HG03378 (cell line): ENCODE measurements at regions not wholly inside any gene's neighbourhood (a gene's known extent, or its start where the extent isn't known, plus 50 kb on each side); places are given as distances from the start of the nearest gene placed in this dataset.
A peak's percentile ranks its signal among the peaks of the same experiment; 100 is the strongest.

ENCODE experiments used
- ATAC-seq: cut with Tn5 transposase; IDR thresholded peaks from one replicate; pipeline ENCODE4 v1.9.1; 2021; ENCODE audit warnings: mild to moderate bottlenecking, moderate library complexity; ENCODE audit not compliant: unreplicated experiment

DNA sequence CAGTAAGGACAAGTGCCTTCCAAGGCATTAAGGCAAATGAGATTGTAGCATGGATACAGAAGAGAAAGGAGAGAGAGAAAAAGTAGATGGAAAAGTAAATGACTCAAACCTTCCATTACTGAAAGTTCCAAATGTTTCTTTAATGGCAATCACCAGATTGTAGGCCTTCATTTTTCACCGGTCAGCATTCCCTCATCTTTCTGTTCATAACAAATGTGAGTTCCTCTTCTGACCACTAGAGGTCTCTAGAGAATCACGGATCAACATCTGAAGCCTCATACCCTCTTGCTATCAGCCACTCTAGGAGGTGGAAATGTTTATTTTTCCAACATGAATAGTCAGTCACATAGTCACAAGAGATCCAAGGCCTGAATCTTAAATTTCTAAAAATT, 73.6 kb upstream of the RPS23 start:
- ATAC-seq = peak; percentile 91

- ATAC-seq = no peak
These were observed 73.1 kb upstream of the RPS23 start for GRCh38 chr5:82351297-82351696.

DNA sequence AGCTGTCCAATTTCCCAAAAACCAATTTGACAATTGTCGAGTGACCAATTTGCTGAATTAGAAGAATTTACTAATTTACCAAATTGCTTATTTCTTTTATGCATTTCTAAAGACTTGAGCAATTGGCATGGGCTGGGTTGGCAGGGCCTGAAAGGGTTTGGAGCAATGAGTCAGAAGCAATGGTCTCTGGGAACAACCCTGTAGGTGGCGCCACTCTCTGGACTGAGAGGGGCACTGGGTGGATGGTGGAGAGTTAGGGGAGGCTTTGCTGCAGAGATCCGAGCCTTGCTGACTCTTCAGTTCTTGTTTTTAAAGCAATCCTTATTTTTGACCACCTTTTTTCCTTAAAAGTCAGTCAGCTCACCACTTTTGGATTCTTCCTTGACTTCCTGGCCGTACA, 71.5 kb upstream of the RPS23 start:
- ATAC-seq = no peak

GRCh38 chr5:82348784-82349425, 70.8 kb upstream of the RPS23 start:
- no peak for ATAC-seq

DNA sequence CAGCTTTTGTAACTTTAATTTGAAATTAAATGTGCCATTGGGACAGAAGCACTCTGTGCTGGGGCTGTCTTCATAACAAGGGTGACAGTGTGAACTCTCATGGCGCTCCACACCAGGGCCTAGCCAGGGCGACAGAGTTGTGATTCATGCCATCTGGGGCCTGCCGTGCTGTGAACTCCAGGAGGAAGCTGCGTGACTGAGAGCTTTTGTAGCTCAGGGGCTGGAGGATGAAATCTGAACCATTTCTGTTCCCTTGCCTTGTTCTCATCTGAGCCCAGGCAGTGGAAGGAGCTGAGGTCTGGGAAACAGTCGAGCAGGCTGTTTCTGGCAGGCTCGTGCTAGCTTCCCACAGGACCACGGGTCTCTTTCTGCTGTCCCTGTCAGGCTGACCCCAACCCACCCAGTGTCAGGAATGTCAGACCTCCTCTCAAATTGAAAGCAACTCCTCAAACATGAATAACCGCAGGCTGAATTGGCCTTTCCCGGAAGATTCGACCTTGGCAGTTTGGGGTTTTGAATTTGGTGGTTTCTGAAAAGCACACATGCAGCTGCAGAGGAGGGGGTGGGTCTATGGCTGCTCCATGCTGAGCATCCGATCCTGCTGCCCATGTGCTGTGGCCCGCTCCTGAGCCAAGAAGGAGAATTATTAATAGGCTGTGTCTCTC, 69.2 kb upstream of the RPS23 start:
- ATAC-seq = no peak

GRCh38 chr5:82346399-82347165, 68.4 kb upstream of the RPS23 start:
- ATAC-seq = no peak

DNA sequence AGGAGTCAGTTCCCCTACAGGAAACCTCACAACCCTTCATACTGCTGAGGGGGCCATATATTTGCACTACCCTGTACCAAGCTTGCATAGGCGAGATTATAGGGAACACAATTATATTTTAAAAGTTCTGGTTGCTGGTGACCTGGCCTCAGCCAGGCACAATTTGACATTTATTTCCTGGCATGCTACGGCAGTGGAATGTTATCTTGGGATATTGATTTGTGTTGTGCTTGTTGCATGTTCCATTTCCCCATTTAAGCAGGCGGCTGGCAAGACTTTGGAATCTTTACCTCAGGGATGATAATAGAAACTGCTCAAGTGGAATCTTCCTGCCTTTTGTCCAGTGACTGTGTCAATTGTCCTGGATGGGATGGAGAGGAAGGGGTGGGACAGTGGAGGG, 67.0 kb upstream of the RPS23 start:
- ATAC-seq = no peak

GRCh38 chr5:82341325-82341724, 63.2 kb upstream of the RPS23 start:
- no peak for ATAC-seq

- ATAC-seq = no peak
These were observed 62.6 kb upstream of the RPS23 start for GRCh38 chr5:82340799-82341198.

DNA sequence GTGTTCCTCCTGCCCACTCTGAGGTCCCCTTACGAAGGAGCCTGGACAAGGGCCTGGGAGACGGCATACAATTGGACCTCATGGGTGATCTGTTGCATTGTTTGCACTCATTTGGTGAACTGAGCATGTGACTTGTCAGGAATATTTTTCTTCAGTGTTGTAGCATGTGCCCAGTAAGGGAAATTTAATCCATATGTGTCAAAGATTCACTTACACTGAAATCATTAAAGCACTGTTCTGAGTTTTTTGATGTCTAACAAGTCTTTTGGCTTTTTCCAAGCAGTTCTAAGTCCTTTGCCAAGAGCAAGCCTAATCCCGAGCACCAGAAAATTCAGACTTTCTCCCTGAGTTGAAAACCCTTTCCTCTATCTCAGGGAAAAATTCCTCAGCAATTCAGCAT, 61.6 kb upstream of the RPS23 start:
- no peak for ATAC-seq

- ATAC-seq = no peak
These were observed 60.7 kb upstream of the RPS23 start for GRCh38 chr5:82338771-82339373.

DNA sequence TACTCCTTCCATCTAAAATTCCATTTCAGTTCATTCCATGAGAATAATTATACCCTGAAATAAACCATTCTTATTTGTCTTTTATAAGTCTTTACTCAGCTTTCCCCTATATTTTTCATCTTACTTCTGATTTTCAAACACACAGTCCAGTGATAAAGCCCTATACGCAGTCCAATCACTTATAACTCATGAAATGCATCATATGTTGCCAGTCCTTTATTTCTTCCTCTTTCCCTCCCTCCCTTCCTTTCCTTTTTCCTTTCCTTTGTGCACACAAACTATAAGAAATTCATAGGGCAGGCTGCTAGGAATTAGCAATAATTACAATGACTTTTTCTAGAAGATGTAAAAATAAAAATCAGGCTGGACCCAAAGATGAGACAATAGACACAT, 58.8 kb upstream of the RPS23 start:
- no peak for ATAC-seq

DNA sequence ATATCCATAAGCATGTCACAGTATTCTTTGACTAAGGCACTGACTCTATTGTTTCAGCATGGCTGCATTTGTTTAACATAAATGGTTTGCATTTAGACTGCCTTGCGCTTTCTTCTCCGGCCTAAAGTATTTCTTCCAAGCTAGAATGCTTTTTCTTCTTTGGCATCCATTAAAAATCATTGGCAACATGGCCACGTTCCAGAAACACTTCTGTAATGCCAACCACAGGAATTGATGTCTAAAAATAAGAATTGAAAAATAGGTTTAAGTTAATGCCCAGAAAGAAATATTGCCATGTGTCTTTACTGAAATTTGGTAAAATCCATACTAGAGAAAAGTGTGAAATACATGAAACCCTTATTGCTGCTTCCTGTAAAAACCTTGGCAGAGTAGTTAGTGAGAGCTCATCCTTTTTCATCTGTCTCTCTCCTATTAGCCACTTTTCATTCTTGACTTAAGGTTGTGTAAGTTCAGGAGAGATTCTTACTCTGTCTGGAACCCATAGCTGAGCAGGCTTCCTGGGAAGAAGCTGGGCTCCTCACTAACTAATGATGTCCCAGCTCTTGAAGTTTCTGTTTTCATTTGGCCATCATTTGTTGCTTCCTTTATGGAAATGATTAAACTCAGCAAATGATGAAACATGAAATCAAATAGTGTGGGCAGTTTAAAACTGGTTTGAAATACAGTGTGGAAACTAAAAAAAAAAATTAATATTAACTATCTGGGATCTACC, 58.2 kb upstream of the RPS23 start:
- no peak for ATAC-seq

- ATAC-seq = no peak
These were observed 57.7 kb upstream of the RPS23 start for GRCh38 chr5:82335806-82336205.

- no peak for ATAC-seq
These were observed 56.7 kb upstream of the RPS23 start for GRCh38 chr5:82334856-82335255.

GRCh38 chr5:82334085-82334692, 56.0 kb upstream of the RPS23 start:
- no peak for ATAC-seq

- no peak for ATAC-seq
These were observed 54.9 kb upstream of the RPS23 start for GRCh38 chr5:82332886-82333615.

- ATAC-seq = no peak
These were observed 54.1 kb upstream of the RPS23 start for GRCh38 chr5:82332064-82332855.

DNA sequence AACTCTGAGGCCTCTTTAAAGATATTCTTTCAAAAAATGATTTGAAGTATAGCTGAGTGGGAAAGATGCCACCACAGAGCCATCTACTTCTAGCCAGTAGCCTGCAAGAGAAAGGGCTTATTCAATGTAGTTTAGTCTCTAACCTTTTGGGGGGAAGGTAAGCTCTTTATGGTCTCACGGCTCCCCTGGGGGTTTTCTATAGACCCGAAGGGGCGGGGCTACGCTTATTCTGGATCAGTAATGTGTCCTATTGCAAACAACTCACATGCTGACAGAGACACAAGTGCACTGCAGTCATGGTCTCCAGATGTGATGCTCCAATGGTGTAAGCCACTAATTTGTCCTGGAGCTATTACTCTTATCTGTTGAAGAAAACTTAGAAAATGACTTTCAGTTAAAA, 53.4 kb upstream of the RPS23 start:
- ATAC-seq = no peak
